MCF 10A (cell line): ENCODE measurements at regions not wholly inside any gene's neighbourhood (a gene's known extent, or its start where the extent isn't known, plus 50 kb on each side); places are given as distances from the start of the nearest gene placed in this dataset.

Experiments
- BruUV-seq: library from RNA; stranded (reverse); fragments of 400-500 nt; replicated peaks from 2 replicates; lab custom pipeline; 2021; lab: Mats Ljungman, UMichigan
- CTCF ChIA-PET: fragments of 300-600 bp; sonication (Branson Sonifier 250); formaldehyde crosslinking; extraction: SDS; loops from one replicate; lab custom pipeline; 2021; ENCODE audit warnings: antibody characterized with exemption, inconsistent platforms; lab: Yijun Ruan, JAX
- POLR2A ChIA-PET: fragments of 300-600, 350-650 bp; sonication (Branson Sonifier 250); formaldehyde crosslinking; extraction: SDS; loops from one replicate; lab custom pipeline; 2020; ENCODE audit warnings: antibody characterized with exemption, inconsistent platforms; lab: Yijun Ruan, JAX
- DNase-seq: peaks from one replicate; pipeline ENCODE4 v3.0.0-alpha.2; 2018; ENCODE audit not compliant: unreplicated experiment
- H3K27ac Mint-ChIP-seq: one replicate; pipeline ENCODE4 v1.8.0; 2022; ENCODE audit warnings: mild to moderate bottlenecking, low read depth, mixed read lengths; ENCODE audit not compliant: unreplicated experiment
- H3K27me3 Mint-ChIP-seq: one replicate; pipeline ENCODE4 v1.8.0; 2022; ENCODE audit warnings: mixed read lengths; ENCODE audit not compliant: insufficient read depth, unreplicated experiment
- H3K36me3 Mint-ChIP-seq: one replicate; pipeline ENCODE4 v1.8.0; 2022; ENCODE audit warnings: mild to moderate bottlenecking, moderate library complexity, mixed read lengths; ENCODE audit not compliant: insufficient read depth, unreplicated experiment
- H3K4me1 Mint-ChIP-seq: one replicate; pipeline ENCODE4 v1.8.0; 2022; ENCODE audit warnings: mixed read lengths; ENCODE audit not compliant: insufficient read depth, unreplicated experiment
- H3K4me3 Mint-ChIP-seq: one replicate; pipeline ENCODE4 v1.8.0; 2022; ENCODE audit warnings: mild to moderate bottlenecking, moderate library complexity, mixed read lengths; ENCODE audit not compliant: unreplicated experiment
- H3K9me3 Mint-ChIP-seq: one replicate; pipeline ENCODE4 v1.8.0; 2022; ENCODE audit warnings: mixed read lengths; ENCODE audit not compliant: unreplicated experiment
- CTCF ChIP-seq: fragments of 200-600 bp; IDR thresholded peaks from one replicate; pipeline ENCODE4 v1.8.0; 2022; ENCODE audit warnings: antibody characterized with exemption, mild to moderate bottlenecking; ENCODE audit not compliant: unreplicated experiment
- intact Hi-C: fragments of 100-400 bp; cut with micrococcal nuclease; formaldehyde crosslinking; loops from 2 replicates; pipeline ENCODE4 v1.14.1; 2022

GRCh38 chr14:34027130-34027989, 76.5 kb upstream of the EGLN3 start:
- TF ChIP-seq CTCF: no peak
- Mint-ChIP-seq H3K9me3 (no peaks in the 10 kb centered on the region), H3K4me1 (peaks cover 9% of the 10 kb centered on the region), H3K27ac (no peak overlapping the region), H3K27me3 (no peaks in the 10 kb centered on the region), H3K36me3 (no peaks in the 10 kb centered on the region), H3K4me3 (no peak overlapping the region)
- intact Hi-C loops: no loop called here
- CTCF ChIA-PET: interaction anchor here (0.7 to 0.8 kb wide), 2 partner anchors 24 to 74 kb away, joined by 3 to 4 read pairs; no protein-coding TSS in a partner anchor
- no TSS peak for BruUV-seq
- no peak for DNase-seq
- POLR2A ChIA-PET: no interaction called here

GRCh38 chr14:34025325-34026017, 74.6 kb upstream of the EGLN3 start:
- H3K9me3 Mint-ChIP-seq: no peaks in the 10 kb centered on the region
- no peak overlapping the region for H3K4me3 Mint-ChIP-seq
- ChIA-PET POLR2A (no interaction called here), CTCF (interaction anchor here (0.6 to 0.7 kb wide), 2 partner anchors 17 to 173 kb away, joined by 3 read pairs; no protein-coding TSS in a partner anchor)
- H3K4me1 Mint-ChIP-seq: no peaks in the 10 kb centered on the region
- no peaks in the 10 kb centered on the region for H3K27me3 Mint-ChIP-seq
- no peaks in the 10 kb centered on the region for H3K36me3 Mint-ChIP-seq
- no peak overlapping the region for H3K27ac Mint-ChIP-seq
- intact Hi-C loops: no loop called here
- no peak for DNase-seq
- no peak for TF ChIP-seq CTCF
- BruUV-seq: no TSS peak

GRCh38 chr14:34024768-34025144, 73.9 kb upstream of the EGLN3 start:
- H3K27ac Mint-ChIP-seq: no peak overlapping the region
- no peak overlapping the region for H3K4me3 Mint-ChIP-seq
- intact Hi-C loops: no loop called here
- no peaks in the 10 kb centered on the region for H3K4me1 Mint-ChIP-seq
- no peaks in the 10 kb centered on the region for H3K9me3 Mint-ChIP-seq
- no peaks in the 10 kb centered on the region for H3K36me3 Mint-ChIP-seq
- BruUV-seq: no TSS peak
- no peak for TF ChIP-seq CTCF
- H3K27me3 Mint-ChIP-seq: no peaks in the 10 kb centered on the region
- no peak for DNase-seq
- ChIA-PET CTCF (no interaction called here), POLR2A (interaction anchor here (0.6 kb wide), 1 partner anchor 23 kb away, joined by 3 read pairs; no protein-coding TSS in a partner anchor)
